ENCODE measurements at regions not wholly inside any gene's neighbourhood (a gene's known extent, or its start where the extent isn't known, plus 50 kb on each side); places are given as distances from the start of the nearest gene placed in this dataset.

GRCh38 chr9:129522351-129522750 is 98.5 kb downstream of the C9orf50 start:
- Histone ChIP-seq H3F3A (replicated peaks; ENCODE audit: insufficient read depth) (no peaks in the 10 kb centered on the region), H3K79me2 (ENCODE audit: insufficient read depth) (no peaks in the 10 kb centered on the region), H4K20me1 (ENCODE audit: insufficient read depth) (no peaks in the 10 kb centered on the region), H3K27ac (ENCODE audit: low read depth in 2 of 2, low read length in 1 of 2) (no peak overlapping the region), H3K4me3 (ENCODE audit: low read depth in 2 of 2, low read length in 1 of 2) (no peak overlapping the region), H3K4me1 (ENCODE audit: control insufficient read depth in 1 of 2, insufficient read depth in 2 of 2, low read depth in 1 of 2, low read length in 1 of 2) (peaks cover 0 to 14% of the 10 kb centered on the region in 2 experiments; a peak in 1 of 4 replicates), H3K9me3 (0 out of 2 replicates have a peak, but pooled peaks cover 5% of the 10 kb centered on the region), H2AFZ (ENCODE audit: low read depth) (no peak overlapping the region), H3K9ac (no peak overlapping the region), H3K36me3 (replicated peaks in 1 of 2; ENCODE audit: control insufficient read depth in 1 of 2, insufficient read depth in 2 of 2, low read length in 1 of 2) (no peaks in the 10 kb centered on the region), H3K4me2 (no peak overlapping the region), H3K9me2 (no peaks in the 10 kb centered on the region), H3K27me3 (ENCODE audit: insufficient read depth) (no peaks in the 10 kb centered on the region)
- TF ChIP-seq YY1 (IDR thresholded peaks at IDR 0.05; ENCODE audit: low read depth): no peak
- no peak for TF ChIP-seq RAD21 (IDR thresholded peaks at IDR 0.05; ENCODE audit: low read length)
- no peak for TF ChIP-seq PBX3 (IDR thresholded peaks at IDR 0.05)
- TF ChIP-seq ZBTB33 (IDR thresholded peaks at IDR 0.05; ENCODE audit: borderline replicate concordance, low read depth): no peak
- TF ChIP-seq FOXJ3 (CRISPR knock-in tag; IDR thresholded peaks at IDR 0.05): no peak
- TF ChIP-seq CHD2 (IDR thresholded peaks at IDR 0.05; ENCODE audit: low read length, partially characterized antibody): no peak
- TF ChIP-seq GABPA (IDR thresholded peaks at IDR 0.05; ENCODE audit: low read depth): no peak
- no peak for TF ChIP-seq RXRA (IDR thresholded peaks at IDR 0.05; ENCODE audit: borderline replicate concordance, low read depth)
- TF ChIP-seq EZH2phosphoT487 (IDR thresholded peaks at IDR 0.05; ENCODE audit: borderline replicate concordance, low read depth): no peak
- no peak for TF ChIP-seq RCOR1 (IDR thresholded peaks at IDR 0.05; ENCODE audit: low read length)
- no peak for TF ChIP-seq POLR2AphosphoS5 (IDR thresholded peaks at IDR 0.05; ENCODE audit: low read depth, low read length)
- no peak for TF ChIP-seq FOSL2 (IDR thresholded peaks at IDR 0.05; ENCODE audit: borderline replicate concordance, low read depth)
- TF ChIP-seq MAX (IDR thresholded peaks at IDR 0.05; ENCODE audit: low read depth): no peak
- no peak for TF ChIP-seq ELF1 (IDR thresholded peaks at IDR 0.05)
- TF ChIP-seq FOXM1 (IDR thresholded peaks at IDR 0.05; ENCODE audit: low read depth): no peak
- TF ChIP-seq USF2 (IDR thresholded peaks at IDR 0.05; ENCODE audit: borderline replicate concordance, low read depth, low read length): no peak
- no peak for TF ChIP-seq MXI1 (IDR thresholded peaks at IDR 0.05; ENCODE audit: low read depth, low read length)
- POLR2A ChIA-PET: no interaction called here
- CTCF ChIA-PET: no interaction called here
- DNase-seq: no peak
- WGBS (ENCODE audit: low lambda C conversion rate): 69% methylated on average over 6 of the region's 7 CpGs
